Omental fat pad (tissue), 3 donors: ENCODE measurements at regions not wholly inside any gene's neighbourhood (a gene's known extent, or its start where the extent isn't known, plus 50 kb on each side); places are given as distances from the start of the nearest gene placed in this dataset.

Source experiments
- ATAC-seq: fragments of 150-250 bp; one replicate; pipeline ENCODE4 v1.9.1; 2016; ENCODE audit warnings: mild to moderate bottlenecking, moderate library complexity; ENCODE audit not compliant: low FRiP score
- DNase-seq: peaks from one replicate; pipeline ENCODE4 v3.0.0-alpha.2; 2019; ENCODE audit warnings: low spot score
- TF ChIP-seq, protein P1 (sequence below), 3 donors: fragments of 450-650 bp; IDR thresholded peaks; one replicate each; pipeline ENCODE4 v1.5.1; 2016 to 2017; ENCODE audit warnings: antibody characterized with exemption in 3 of 3, mild to moderate bottlenecking in 3 of 3, moderate library complexity in 2 of 3

DNA sequence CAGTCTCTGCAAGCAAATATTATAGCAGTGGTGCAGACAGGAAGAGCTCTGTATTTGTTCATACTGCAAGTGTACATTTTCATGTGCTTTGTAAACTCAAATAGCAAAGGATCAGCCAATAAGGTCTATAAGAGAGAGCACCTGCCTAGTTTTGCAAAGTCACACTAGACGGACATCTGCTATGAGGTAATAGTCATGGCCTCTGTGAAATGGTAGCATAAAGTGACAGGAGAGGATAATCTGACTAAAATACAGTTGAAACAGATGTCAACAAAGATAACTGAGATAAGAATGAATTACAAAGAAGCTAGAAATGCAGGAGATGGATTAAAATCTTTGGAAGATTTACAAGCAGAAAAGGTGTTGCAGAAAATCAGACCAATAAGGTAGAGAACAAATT, 70.6 kb upstream of the SPON1 start:
- ATAC-seq (no peak), DNase-seq (no peak)
- TF ChIP-seq, protein P1, sequence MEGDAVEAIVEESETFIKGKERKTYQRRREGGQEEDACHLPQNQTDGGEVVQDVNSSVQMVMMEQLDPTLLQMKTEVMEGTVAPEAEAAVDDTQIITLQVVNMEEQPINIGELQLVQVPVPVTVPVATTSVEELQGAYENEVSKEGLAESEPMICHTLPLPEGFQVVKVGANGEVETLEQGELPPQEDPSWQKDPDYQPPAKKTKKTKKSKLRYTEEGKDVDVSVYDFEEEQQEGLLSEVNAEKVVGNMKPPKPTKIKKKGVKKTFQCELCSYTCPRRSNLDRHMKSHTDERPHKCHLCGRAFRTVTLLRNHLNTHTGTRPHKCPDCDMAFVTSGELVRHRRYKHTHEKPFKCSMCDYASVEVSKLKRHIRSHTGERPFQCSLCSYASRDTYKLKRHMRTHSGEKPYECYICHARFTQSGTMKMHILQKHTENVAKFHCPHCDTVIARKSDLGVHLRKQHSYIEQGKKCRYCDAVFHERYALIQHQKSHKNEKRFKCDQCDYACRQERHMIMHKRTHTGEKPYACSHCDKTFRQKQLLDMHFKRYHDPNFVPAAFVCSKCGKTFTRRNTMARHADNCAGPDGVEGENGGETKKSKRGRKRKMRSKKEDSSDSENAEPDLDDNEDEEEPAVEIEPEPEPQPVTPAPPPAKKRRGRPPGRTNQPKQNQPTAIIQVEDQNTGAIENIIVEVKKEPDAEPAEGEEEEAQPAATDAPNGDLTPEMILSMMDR (IDR thresholded peaks at IDR 0.05), result no peak

DNA sequence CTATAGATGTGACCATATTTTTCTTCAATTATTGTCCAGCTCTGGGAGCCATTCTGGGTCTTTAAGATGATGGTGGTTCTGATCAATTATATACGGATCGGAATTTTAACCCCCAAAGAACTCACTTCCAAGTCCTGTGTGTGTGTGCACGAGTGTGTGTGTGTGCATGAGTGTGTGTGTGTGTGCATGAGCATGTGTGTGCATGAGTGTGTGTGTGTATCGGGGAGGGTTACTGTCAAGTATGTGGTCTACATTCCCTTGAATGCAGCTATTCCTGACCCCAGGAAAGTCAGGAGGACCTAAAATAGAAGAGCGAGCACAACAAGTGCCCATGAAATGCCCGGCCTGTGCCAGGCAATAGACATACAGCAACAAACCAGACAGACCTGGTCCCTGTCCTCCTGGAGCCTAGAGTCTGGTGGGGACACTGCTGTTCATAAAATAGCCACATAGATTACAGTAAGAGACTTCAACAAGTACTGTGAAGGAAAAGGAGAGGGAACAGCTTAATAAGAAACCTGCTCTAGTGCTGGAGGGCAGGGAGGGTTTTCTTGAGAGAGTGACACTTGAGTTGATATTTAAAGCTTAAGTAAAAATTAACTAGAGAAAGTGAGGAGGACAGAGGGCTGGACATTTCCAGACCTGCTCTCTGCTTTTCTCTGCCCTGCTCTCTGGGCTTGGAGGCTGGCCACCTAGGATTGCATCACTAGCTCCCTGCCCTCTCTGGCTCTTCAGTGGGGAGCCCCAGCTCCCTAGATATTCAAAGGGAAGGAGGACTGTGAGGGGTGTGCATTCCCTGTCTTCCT, 66.1 kb upstream of the SPON1 start:
- DNase-seq (no peak), ATAC-seq (no peak)
- TF ChIP-seq, protein P1 (IDR thresholded peaks at IDR 0.05), result no peak

GRCh38 chr11:13896981-13897353, 65.6 kb upstream of the SPON1 start:
- ATAC-seq, result no peak
- TF ChIP-seq, protein P1 (IDR thresholded peaks at IDR 0.05), result no peak
- no peak for DNase-seq

DNA sequence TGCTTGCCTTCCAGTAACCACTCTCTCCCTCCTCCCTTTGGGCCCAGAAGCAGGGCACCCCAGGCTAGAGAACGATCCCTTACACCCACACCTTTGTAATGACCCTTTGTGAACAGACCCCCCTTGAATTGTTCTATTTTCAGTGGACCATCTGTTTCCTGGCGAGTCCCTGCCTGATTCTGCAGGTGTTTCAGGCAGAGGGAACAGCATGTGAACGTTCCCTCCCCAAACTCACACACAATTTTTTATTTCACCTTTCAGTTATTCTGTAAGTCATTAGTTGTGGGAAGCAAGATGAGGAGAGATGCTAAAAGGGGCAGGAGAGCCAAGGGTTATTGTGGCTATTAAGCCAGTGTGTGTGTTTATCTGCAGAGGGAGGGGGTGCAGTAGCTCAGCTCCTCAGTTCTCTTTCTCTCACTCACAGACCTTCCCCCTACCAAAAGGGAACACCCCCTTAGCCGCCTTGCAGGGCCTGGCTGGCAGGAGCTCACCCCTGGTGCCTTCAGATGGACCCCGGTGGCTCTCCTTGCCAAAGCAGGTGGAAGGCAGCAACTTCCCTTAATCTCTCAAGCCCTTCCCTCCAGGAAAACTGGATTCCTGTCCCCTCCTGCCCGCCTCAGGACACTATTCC, 64.8 kb upstream of the SPON1 start:
- no peak for ATAC-seq
- TF ChIP-seq, protein P1 (IDR thresholded peaks at IDR 0.05), result no peak
- DNase-seq, result no peak

DNA sequence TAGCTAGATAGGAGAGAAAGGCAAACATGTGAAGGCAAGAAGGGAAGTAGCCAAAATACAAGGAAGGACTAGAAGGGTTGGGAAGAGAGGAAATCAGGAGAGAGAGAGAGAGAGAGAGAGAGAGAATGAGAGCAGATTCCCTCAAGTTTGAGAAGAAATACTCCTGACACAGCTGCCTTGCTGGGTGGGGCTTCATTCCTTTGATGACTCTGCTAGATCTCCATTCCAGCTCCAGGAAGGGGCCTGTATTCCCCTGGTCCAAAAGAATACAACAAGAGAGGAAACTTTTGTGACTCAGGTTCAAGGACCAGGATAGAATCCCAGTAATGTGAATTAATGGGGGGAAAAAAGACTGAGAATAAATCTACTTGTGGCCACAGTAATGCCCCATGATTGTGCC, 62.9 kb upstream of the SPON1 start:
- ATAC-seq (no peak), DNase-seq (no peak)
- TF ChIP-seq, protein P1 (IDR thresholded peaks at IDR 0.05), result no peak

- TF ChIP-seq, protein P1 (IDR thresholded peaks at IDR 0.05), result no peak
- no peak for DNase-seq
- ATAC-seq, result no peak
Observed at GRCh38 chr11:13902523-13902922, 60.0 kb upstream of the SPON1 start.
